ENCODE measurements at regions not wholly inside any gene's neighbourhood (a gene's known extent, or its start where the extent isn't known, plus 50 kb on each side); places are given as distances from the start of the nearest gene placed in this dataset.
"Not testable (repeated sequence)": the region's sequence is repeated elsewhere in the genome, so short reads cannot be mapped to it uniquely, and the experiment has no call there.

DNA sequence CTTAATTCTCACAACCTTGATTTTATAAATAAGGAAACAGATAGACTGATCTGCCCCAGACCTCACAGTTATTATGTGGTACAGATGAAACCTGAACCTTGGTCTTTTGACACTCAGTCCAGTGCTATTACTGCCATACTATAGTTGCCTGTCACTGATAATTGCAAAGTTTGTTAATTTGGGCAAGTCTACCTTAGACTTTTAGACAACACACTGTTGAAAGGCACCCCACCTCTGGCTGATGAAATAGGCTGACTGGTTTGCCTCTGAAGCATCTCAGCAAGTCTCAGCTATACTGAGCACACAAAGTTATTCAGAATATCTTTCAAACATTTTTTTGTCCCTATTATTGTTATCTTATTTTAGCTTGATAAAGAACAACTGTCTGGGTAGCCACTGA is 53.1 kb upstream of the MAP4 start:
- peaks cover 4 to 23% of the 10 kb centered on the region in 2 experiments for H3K36me3 ChIP-seq (ENCODE audit: control insufficient read depth in 2 of 2, extremely low read depth in 1 of 2, insufficient read depth in 2 of 2, low read length in 2 of 2)
- H3K9ac ChIP-seq (ENCODE audit: control insufficient read depth, extremely low read depth, insufficient read depth, low read length) = no peak overlapping the region
- no peak for FAIRE-seq
- H4K20me1 ChIP-seq (ENCODE audit: control insufficient read depth, extremely low read depth, insufficient read depth, low read length) = peaks cover 27% of the 10 kb centered on the region
- dilution Hi-C loops (cut with MboI; ENCODE audit: extremely low pct_ligation_motif_present, low sequenced_read_pairs) = no loop called here
- H3K9me1 ChIP-seq (ENCODE audit: control insufficient read depth, extremely low read depth, insufficient read depth, low read length) = no peaks in the 10 kb centered on the region
- no peak overlapping the region for H3K4me2 ChIP-seq (ENCODE audit: control insufficient read depth, extremely low read depth, insufficient read depth, low read depth, low read length)
- DNase-seq (ENCODE audit: low read depth, low spot score) = no peak
- H2AFZ ChIP-seq (ENCODE audit: control insufficient read depth, low read length) = no peak overlapping the region
- H3K27me3 ChIP-seq (ENCODE audit: control insufficient read depth, extremely low read depth, insufficient read depth, low read length) = no peaks in the 10 kb centered on the region
- H3K79me2 ChIP-seq (ENCODE audit: control insufficient read depth, insufficient read depth, low read length) = peaks cover 97% of the 10 kb centered on the region
- H3K9me3 ChIP-seq (ENCODE audit: control insufficient read depth, low read depth, low read length) = no peaks in the 10 kb centered on the region
- peak overlapping the region; percentile 33 for H3K27ac ChIP-seq (ENCODE audit: control insufficient read depth, insufficient read depth, low read length)
- H3K4me3 ChIP-seq (ENCODE audit: control insufficient read depth in 2 of 3, extremely low read depth in 1 of 3, insufficient read depth in 2 of 3, low read depth in 1 of 3, low read length in 3 of 3) = no peak overlapping the region
- TF ChIP-seq EZH2 (IDR thresholded peaks at IDR 0.05; ENCODE audit: low read length) = no peak
- TF ChIP-seq, protein P1, sequence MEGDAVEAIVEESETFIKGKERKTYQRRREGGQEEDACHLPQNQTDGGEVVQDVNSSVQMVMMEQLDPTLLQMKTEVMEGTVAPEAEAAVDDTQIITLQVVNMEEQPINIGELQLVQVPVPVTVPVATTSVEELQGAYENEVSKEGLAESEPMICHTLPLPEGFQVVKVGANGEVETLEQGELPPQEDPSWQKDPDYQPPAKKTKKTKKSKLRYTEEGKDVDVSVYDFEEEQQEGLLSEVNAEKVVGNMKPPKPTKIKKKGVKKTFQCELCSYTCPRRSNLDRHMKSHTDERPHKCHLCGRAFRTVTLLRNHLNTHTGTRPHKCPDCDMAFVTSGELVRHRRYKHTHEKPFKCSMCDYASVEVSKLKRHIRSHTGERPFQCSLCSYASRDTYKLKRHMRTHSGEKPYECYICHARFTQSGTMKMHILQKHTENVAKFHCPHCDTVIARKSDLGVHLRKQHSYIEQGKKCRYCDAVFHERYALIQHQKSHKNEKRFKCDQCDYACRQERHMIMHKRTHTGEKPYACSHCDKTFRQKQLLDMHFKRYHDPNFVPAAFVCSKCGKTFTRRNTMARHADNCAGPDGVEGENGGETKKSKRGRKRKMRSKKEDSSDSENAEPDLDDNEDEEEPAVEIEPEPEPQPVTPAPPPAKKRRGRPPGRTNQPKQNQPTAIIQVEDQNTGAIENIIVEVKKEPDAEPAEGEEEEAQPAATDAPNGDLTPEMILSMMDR (optimal IDR thresholded peaks at IDR 0.05 in 1 of 3, IDR thresholded peaks at IDR 0.05 in 1 of 3, conservative IDR thresholded peaks at IDR 0.05 in 1 of 3; ENCODE audit: extremely low read depth in 1 of 3, insufficient read depth in 2 of 3, low read length in 3 of 3) = no peak
- peaks cover 26% of the 10 kb centered on the region for H3K4me1 ChIP-seq (ENCODE audit: control insufficient read depth, extremely low read depth, insufficient read depth, low read length)

DNA sequence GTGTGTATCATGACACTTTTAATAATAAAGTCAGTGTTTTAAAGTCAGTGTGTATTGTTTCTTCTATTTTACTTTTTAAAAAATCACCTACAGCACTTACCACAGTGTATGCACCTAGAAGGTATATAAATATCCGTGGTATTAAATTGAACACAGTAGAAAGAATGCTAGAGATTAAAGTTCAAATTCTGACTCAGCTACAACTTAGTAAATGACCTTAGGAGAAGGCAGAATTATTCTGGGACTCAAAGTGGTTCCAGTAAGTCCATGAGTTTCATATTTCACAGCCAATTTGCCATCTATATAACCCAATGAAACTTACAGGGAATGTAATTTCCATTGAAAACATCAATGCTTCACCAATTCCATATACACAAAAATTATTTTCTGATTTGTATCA is 52.7 kb upstream of the MAP4 start:
- Histone ChIP-seq H3K79me2 (ENCODE audit: control insufficient read depth, insufficient read depth, low read length) (peaks cover 99% of the 10 kb centered on the region), H3K9ac (ENCODE audit: control insufficient read depth, extremely low read depth, insufficient read depth, low read length) (no peak overlapping the region), H3K27ac (ENCODE audit: control insufficient read depth, insufficient read depth, low read length) (peak overlapping the region; percentile 33), H3K36me3 (ENCODE audit: control insufficient read depth in 2 of 2, extremely low read depth in 1 of 2, insufficient read depth in 2 of 2, low read length in 2 of 2) (peaks cover 4 to 23% of the 10 kb centered on the region in 2 experiments), H4K20me1 (ENCODE audit: control insufficient read depth, extremely low read depth, insufficient read depth, low read length) (peaks cover 28% of the 10 kb centered on the region), H2AFZ (ENCODE audit: control insufficient read depth, low read length) (no peak overlapping the region), H3K9me3 (ENCODE audit: control insufficient read depth, low read depth, low read length) (no peaks in the 10 kb centered on the region), H3K4me3 (ENCODE audit: control insufficient read depth in 2 of 3, extremely low read depth in 1 of 3, insufficient read depth in 2 of 3, low read depth in 1 of 3, low read length in 3 of 3) (no peak overlapping the region), H3K9me1 (ENCODE audit: control insufficient read depth, extremely low read depth, insufficient read depth, low read length) (no peaks in the 10 kb centered on the region), H3K4me1 (ENCODE audit: control insufficient read depth, extremely low read depth, insufficient read depth, low read length) (peaks cover 30% of the 10 kb centered on the region), H3K4me2 (ENCODE audit: control insufficient read depth, extremely low read depth, insufficient read depth, low read depth, low read length) (no peak overlapping the region), H3K27me3 (ENCODE audit: control insufficient read depth, extremely low read depth, insufficient read depth, low read length) (no peaks in the 10 kb centered on the region)
- dilution Hi-C loops (cut with MboI; ENCODE audit: extremely low pct_ligation_motif_present, low sequenced_read_pairs) = no loop called here
- FAIRE-seq = no peak
- no peak for TF ChIP-seq EZH2 (IDR thresholded peaks at IDR 0.05; ENCODE audit: low read length)
- TF ChIP-seq, protein P1 (optimal IDR thresholded peaks at IDR 0.05 in 1 of 3, IDR thresholded peaks at IDR 0.05 in 1 of 3, conservative IDR thresholded peaks at IDR 0.05 in 1 of 3; ENCODE audit: extremely low read depth in 1 of 3, insufficient read depth in 2 of 3, low read length in 3 of 3) = no peak
- no peak for DNase-seq (ENCODE audit: low read depth, low spot score)

DNA sequence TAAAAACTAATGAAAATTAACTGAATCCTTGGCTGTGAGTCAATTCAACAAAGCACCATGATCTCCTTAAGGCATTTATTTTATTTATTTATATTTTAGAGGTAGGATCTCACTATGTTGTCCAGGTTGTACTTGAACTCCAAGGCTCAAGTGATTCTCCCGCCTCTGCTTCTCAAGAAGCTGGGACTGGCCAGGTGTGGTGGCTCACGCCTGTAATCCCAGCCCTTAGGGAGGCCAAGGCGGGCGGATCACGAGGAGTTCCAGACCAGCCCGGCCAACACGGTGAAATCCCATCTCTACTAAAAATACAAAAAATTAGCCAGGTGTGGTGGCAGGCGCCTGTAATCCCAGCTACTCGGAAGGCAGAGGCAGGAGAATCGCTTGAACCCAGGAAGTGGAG is 52.1 kb upstream of the MAP4 start:
- Histone ChIP-seq H4K20me1 (ENCODE audit: control insufficient read depth, extremely low read depth, insufficient read depth, low read length) (peaks cover 25% of the 10 kb centered on the region), H3K36me3 (ENCODE audit: control insufficient read depth in 2 of 2, extremely low read depth in 1 of 2, insufficient read depth in 2 of 2, low read length in 2 of 2) (peaks cover 4 to 23% of the 10 kb centered on the region in 2 experiments), H3K79me2 (ENCODE audit: control insufficient read depth, insufficient read depth, low read length) (peaks cover 99% of the 10 kb centered on the region), H3K4me1 (ENCODE audit: control insufficient read depth, extremely low read depth, insufficient read depth, low read length) (peaks cover 32% of the 10 kb centered on the region)
- H3K9me3 ChIP-seq (ENCODE audit: control insufficient read depth, low read depth, low read length); H3K27me3 ChIP-seq (ENCODE audit: control insufficient read depth, extremely low read depth, insufficient read depth, low read length); DNase-seq (ENCODE audit: low read depth, low spot score); dilution Hi-C loops (cut with MboI; ENCODE audit: extremely low pct_ligation_motif_present, low sequenced_read_pairs); FAIRE-seq; H3K4me2 ChIP-seq (ENCODE audit: control insufficient read depth, extremely low read depth, insufficient read depth, low read depth, low read length); H3K9me1 ChIP-seq (ENCODE audit: control insufficient read depth, extremely low read depth, insufficient read depth, low read length); H3K9ac ChIP-seq (ENCODE audit: control insufficient read depth, extremely low read depth, insufficient read depth, low read length); H2AFZ ChIP-seq (ENCODE audit: control insufficient read depth, low read length); H3K4me3 ChIP-seq (ENCODE audit: control insufficient read depth in 2 of 3, extremely low read depth in 1 of 3, insufficient read depth in 2 of 3, low read depth in 1 of 3, low read length in 3 of 3); H3K27ac ChIP-seq (ENCODE audit: control insufficient read depth, insufficient read depth, low read length): not testable (repeated sequence)
